ENCODE measurements at regions not wholly inside any gene's neighbourhood (a gene's known extent, or its start where the extent isn't known, plus 50 kb on each side); places are given as distances from the start of the nearest gene placed in this dataset.
"Not testable (repeated sequence)": the region's sequence is repeated elsewhere in the genome, so short reads cannot be mapped to it uniquely, and the experiment has no call there.

GRCh38 chr11:70560621-70561020 is 162.3 kb downstream of the CTTN start:
- not testable (repeated sequence) for TF ChIP-seq CTCF (IDR thresholded peaks at IDR 0.05; ENCODE audit: insufficient read depth, low read depth, low read length); EZH2 (IDR thresholded peaks at IDR 0.05; ENCODE audit: insufficient read depth, low read length)
